ENCODE measurements at regions not wholly inside any gene's neighbourhood (a gene's known extent, or its start where the extent isn't known, plus 50 kb on each side); places are given as distances from the start of the nearest gene placed in this dataset.
A peak's percentile ranks its signal among the peaks of the same experiment; 100 is the strongest.

GRCh38 chr6:43836507-43837240 is 66.7 kb downstream of the VEGFA start (continued):
- TF ChIP-seq MED1 (CRISPR knock-in tag; IDR thresholded peaks at IDR 0.05; ENCODE audit: borderline replicate concordance) (no peak), CREB5 (CRISPR knock-in tag; IDR thresholded peaks at IDR 0.05) (no peak), NRF1 (conservative IDR thresholded peaks at IDR 0.05 in 1 of 2, IDR thresholded peaks at IDR 0.05 in 1 of 2) (no peak), XRCC4 (IDR thresholded peaks at IDR 0.05; ENCODE audit: extremely low read depth, insufficient read depth, insufficient read length) (no peak), ZBTB40 (IDR thresholded peaks at IDR 0.05) (no peak), ZBTB40 (CRISPR knock-in tag; IDR thresholded peaks at IDR 0.05) (no peak), MYC (IDR thresholded peaks at IDR 0.05; ENCODE audit: low read depth, low read length) (peak; percentile 65), MYC (CRISPR knock-in tag; IDR thresholded peaks at IDR 0.05; ENCODE audit: borderline replicate concordance, low read depth) (no peak), ZBTB17 (CRISPR knock-in tag; IDR thresholded peaks at IDR 0.05) (no peak), ZNF586 (CRISPR knock-in tag; conservative IDR thresholded peaks at IDR 0.05) (no peak), PRDM10 (IDR thresholded peaks at IDR 0.05; ENCODE audit: partially characterized antibody) (no peak), ZNF23 (CRISPR knock-in tag; IDR thresholded peaks at IDR 0.05) (no peak)

Data from K562 (cell line).